CD14-positive monocyte (primary cell): ENCODE measurements at regions not wholly inside any gene's neighbourhood (a gene's known extent, or its start where the extent isn't known, plus 50 kb on each side); places are given as distances from the start of the nearest gene placed in this dataset.

Experiments
- DNase-seq, 3 donors: peaks; one replicate each; pipeline ENCODE4 v3.0.0-alpha.2; 2011 to 2022
- H2AFZ ChIP-seq: 2 replicates; pipeline ENCODE4 v1.6.0; 2012; ENCODE audit warnings: mild to moderate bottlenecking, low read depth, low read length, inconsistent platforms; ENCODE audit not compliant: insufficient read depth, poor library complexity, severe bottlenecking
- H3K27ac ChIP-seq, 2 donors: 1 replicate in 1 of 2; 2 replicates in 1 of 2; pipeline ENCODE4 v1.5.1; 2012 to 2013; ENCODE audit warnings: low read length in 2 of 2, control low read depth in 1 of 2, inconsistent platforms in 1 of 2, low read depth in 1 of 2, mild to moderate bottlenecking in 1 of 2
- H3K27me3 ChIP-seq, 2 donors: one replicate each; pipeline versions ENCODE4 v1.6.0 to v1.6.1; 2011 to 2013; ENCODE audit warnings: low read length in 2 of 2; ENCODE audit not compliant: control insufficient read depth in 2 of 2, insufficient read depth in 2 of 2
- H3K36me3 ChIP-seq, 2 donors: replicated peaks in 1 of 2; 1 replicate in 1 of 2; 2 replicates in 1 of 2; pipeline versions ENCODE4 v1.5.1 to v1.6.1; 2012 to 2013; ENCODE audit warnings: low read length in 2 of 2, control low read depth in 1 of 2, inconsistent platforms in 1 of 2, mild to moderate bottlenecking in 1 of 2; ENCODE audit not compliant: insufficient read depth in 2 of 2, control insufficient read depth in 1 of 2
- H3K4me1 ChIP-seq, 2 donors: 1 replicate in 1 of 2; 2 replicates in 1 of 2; pipeline versions ENCODE4 v1.5.1 to v1.6.1; 2012 to 2013; ENCODE audit warnings: low read length in 2 of 2, control low read depth in 1 of 2, inconsistent platforms in 1 of 2, mild to moderate bottlenecking in 1 of 2, moderate library complexity in 1 of 2; ENCODE audit not compliant: insufficient read depth in 2 of 2, control insufficient read depth in 1 of 2
- H3K4me2 ChIP-seq: replicated peaks from 2 replicates; pipeline ENCODE3; 2012; ENCODE audit warnings: low read length, moderate library complexity, mild to moderate bottlenecking; ENCODE audit not compliant: poor library complexity, severe bottlenecking; ENCODE audit errors: extremely low read depth
- H3K4me3 ChIP-seq, 3 experiments: fragments of 200-600 bp in 1 of 3; sonication (generic) in 1 of 3; replicated peaks in 1 of 3; 1 replicate in 2 of 3; 2 replicates in 1 of 3; pipeline ENCODE4 v1.5.1; 2011 to 2013; ENCODE audit warnings: low read length in 3 of 3, mild to moderate bottlenecking in 3 of 3, control low read depth in 2 of 3, low read depth in 2 of 3, inconsistent platforms in 1 of 3, moderate library complexity in 1 of 3
- H3K79me2 ChIP-seq: 2 replicates; pipeline ENCODE4 v1.6.0; 2012; ENCODE audit warnings: mild to moderate bottlenecking, control low read depth, inconsistent platforms, low read length, moderate library complexity; ENCODE audit not compliant: insufficient read depth
- H3K9ac ChIP-seq: 2 replicates; pipeline ENCODE4 v1.6.0; 2017; ENCODE audit warnings: low read length, mild to moderate bottlenecking; ENCODE audit not compliant: insufficient read depth, poor library complexity, severe bottlenecking
- H3K9me3 ChIP-seq, 2 donors: replicated peaks in 1 of 2; 1 replicate in 1 of 2; 2 replicates in 1 of 2; pipeline versions ENCODE4 v1.5.1 to v1.6.1; 2012 to 2013; ENCODE audit warnings: low read length in 2 of 2, control low read depth in 1 of 2; ENCODE audit not compliant: control insufficient read depth in 1 of 2, insufficient read depth in 1 of 2
- H4K20me1 ChIP-seq: 2 replicates; pipeline ENCODE4 v1.6.0; 2012; ENCODE audit warnings: mild to moderate bottlenecking, low read length, control low read depth, moderate library complexity; ENCODE audit not compliant: insufficient read depth
- H3K27ac Mint-ChIP-seq, 7 donors: one replicate each; pipeline ENCODE4 v1.8.0; 2020; ENCODE audit warnings: mild to moderate bottlenecking in 7 of 7, mixed read lengths in 7 of 7, moderate library complexity in 6 of 7, inconsistent platforms in 2 of 7
- H3K27me3 Mint-ChIP-seq, 3 donors: one replicate each; pipeline ENCODE4 v1.8.0; 2021 to 2022; ENCODE audit warnings: low read depth in 3 of 3, mild to moderate bottlenecking in 3 of 3, mixed read lengths in 3 of 3, moderate library complexity in 3 of 3, inconsistent platforms in 1 of 3
- H3K36me3 Mint-ChIP-seq, 2 donors: one replicate each; pipeline ENCODE4 v1.8.0; 2020; ENCODE audit warnings: mixed read lengths in 2 of 2, inconsistent platforms in 1 of 2, mild to moderate bottlenecking in 1 of 2
- H3K4me1 Mint-ChIP-seq: one replicate; pipeline ENCODE4 v1.8.0; 2020; ENCODE audit warnings: mild to moderate bottlenecking, mixed read lengths
- H3K4me3 Mint-ChIP-seq, 2 donors: one replicate each; pipeline ENCODE4 v1.8.0; 2020; ENCODE audit warnings: mild to moderate bottlenecking in 2 of 2, mixed read lengths in 2 of 2, moderate library complexity in 1 of 2
- H3K9me3 Mint-ChIP-seq, 7 donors: one replicate each; pipeline ENCODE4 v1.8.0; 2020 to 2022; ENCODE audit warnings: mixed read lengths in 7 of 7, mild to moderate bottlenecking in 6 of 7, moderate library complexity in 6 of 7, inconsistent platforms in 2 of 7
- WGBS: methylation state at CpG from one replicate; pipeline ENCODE4 v1.1.5; 2013; ENCODE audit warnings: missing lambda C conversion rate; ENCODE audit not compliant: insufficient coverage; 5-methylcytosine and 5-hydroxymethylcytosine counted together
- intact Hi-C, 2 donors: fragments of 100-400 bp; cut with micrococcal nuclease; formaldehyde crosslinking; loops; one replicate each; pipeline versions ENCODE4 v1.15.0 to v1.15.1; 2023
- TF ChIP-seq, protein P1 (sequence below): fragments of 200-600 bp; IDR thresholded peaks from one replicate; pipeline ENCODE4 v1.8.0; 2022; ENCODE audit warnings: antibody characterized with exemption, mild to moderate bottlenecking

DNA sequence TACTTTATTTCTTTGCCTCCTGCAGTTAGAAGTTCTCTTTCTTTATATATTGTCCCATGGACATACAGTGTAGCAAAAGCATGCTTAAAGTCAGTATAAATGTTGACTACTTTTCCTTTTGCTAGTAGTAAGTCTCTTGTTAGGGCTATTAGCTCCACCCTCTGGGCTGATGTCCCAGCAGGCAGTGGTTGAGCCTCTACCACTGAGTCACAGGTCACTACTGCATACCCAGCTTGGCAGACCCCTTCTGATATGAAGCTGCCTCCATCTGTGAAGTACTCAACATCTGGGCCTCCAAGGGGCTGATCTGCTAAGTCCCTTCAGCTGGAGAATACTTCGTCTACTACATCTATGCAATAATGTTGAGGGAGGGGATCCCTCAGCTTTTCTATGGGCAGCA, 61.0 kb upstream of the SLC35G4 start:
- H3K4me2 ChIP-seq = no peak overlapping the region
- WGBS = no CpG with 5 or more reads among the region's 1 CpG
- no peaks in the 10 kb centered on the region for H4K20me1 ChIP-seq
- no peak for DNase-seq
- no peak overlapping the region for H3K27ac ChIP-seq
- Mint-ChIP-seq H3K36me3 (no peaks in the 10 kb centered on the region), H3K27me3 (peaks cover 0 to 5% (median 2%) of the 10 kb centered on the region in 3 donors), H3K9me3 (peaks cover 4 to 21% (median 13%) of the 10 kb centered on the region in 7 donors), H3K4me3 (no peak overlapping the region), H3K27ac (peak overlapping the region in 1 of 7 donors; percentile 45), H3K4me1 (no peaks in the 10 kb centered on the region)
- no peak overlapping the region for H2AFZ ChIP-seq
- H3K79me2 ChIP-seq = no peaks in the 10 kb centered on the region
- no peaks in the 10 kb centered on the region for H3K27me3 ChIP-seq
- H3K9me3 ChIP-seq = peaks cover 11 to 25% of the 10 kb centered on the region in 2 donors
- no peak overlapping the region for H3K9ac ChIP-seq
- H3K4me1 ChIP-seq = no peaks in the 10 kb centered on the region
- TF ChIP-seq, protein P1, sequence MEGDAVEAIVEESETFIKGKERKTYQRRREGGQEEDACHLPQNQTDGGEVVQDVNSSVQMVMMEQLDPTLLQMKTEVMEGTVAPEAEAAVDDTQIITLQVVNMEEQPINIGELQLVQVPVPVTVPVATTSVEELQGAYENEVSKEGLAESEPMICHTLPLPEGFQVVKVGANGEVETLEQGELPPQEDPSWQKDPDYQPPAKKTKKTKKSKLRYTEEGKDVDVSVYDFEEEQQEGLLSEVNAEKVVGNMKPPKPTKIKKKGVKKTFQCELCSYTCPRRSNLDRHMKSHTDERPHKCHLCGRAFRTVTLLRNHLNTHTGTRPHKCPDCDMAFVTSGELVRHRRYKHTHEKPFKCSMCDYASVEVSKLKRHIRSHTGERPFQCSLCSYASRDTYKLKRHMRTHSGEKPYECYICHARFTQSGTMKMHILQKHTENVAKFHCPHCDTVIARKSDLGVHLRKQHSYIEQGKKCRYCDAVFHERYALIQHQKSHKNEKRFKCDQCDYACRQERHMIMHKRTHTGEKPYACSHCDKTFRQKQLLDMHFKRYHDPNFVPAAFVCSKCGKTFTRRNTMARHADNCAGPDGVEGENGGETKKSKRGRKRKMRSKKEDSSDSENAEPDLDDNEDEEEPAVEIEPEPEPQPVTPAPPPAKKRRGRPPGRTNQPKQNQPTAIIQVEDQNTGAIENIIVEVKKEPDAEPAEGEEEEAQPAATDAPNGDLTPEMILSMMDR = no peak
- intact Hi-C loops = no loop called here
- no peaks in the 10 kb centered on the region for H3K36me3 ChIP-seq
- no peak overlapping the region for H3K4me3 ChIP-seq

DNA sequence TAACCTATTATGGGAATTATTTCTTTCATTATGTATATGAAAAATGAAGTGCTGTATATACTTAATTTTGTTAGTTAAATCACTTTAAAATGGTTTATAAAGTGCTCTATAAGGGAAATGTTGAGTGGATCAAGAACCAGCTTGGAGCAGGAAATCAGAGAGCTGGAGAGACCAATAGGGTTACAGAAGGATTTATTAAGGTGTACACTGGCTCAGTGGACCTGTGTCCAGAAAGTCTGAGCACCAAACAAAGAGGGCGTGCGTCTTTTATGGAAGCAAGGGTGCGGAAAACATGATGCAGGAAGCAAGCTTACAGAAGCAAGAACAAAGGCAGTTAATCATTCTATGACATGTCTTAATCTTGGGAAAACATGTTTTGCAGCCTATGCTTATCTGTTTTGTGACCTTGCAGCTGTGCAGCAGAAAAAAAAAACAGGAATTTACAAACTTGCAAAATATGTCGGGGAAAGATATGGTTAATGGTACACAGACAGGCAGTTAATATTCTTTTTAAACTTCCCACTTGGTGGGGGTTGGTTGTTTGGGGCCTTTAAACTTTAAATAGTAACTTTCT, 65.2 kb upstream of the SLC35G4 start:
- H3K4me1 ChIP-seq = no peaks in the 10 kb centered on the region
- no peak overlapping the region for H3K9ac ChIP-seq
- Mint-ChIP-seq H3K27me3 (peaks cover 0 to 4% (median 4%) of the 10 kb centered on the region in 3 donors), H3K4me1 (no peaks in the 10 kb centered on the region), H3K27ac (no peak overlapping the region), H3K9me3 (peaks cover 4 to 24% (median 21%) of the 10 kb centered on the region in 7 donors), H3K4me3 (no peak overlapping the region), H3K36me3 (no peaks in the 10 kb centered on the region)
- H3K4me2 ChIP-seq = no peak overlapping the region
- H3K36me3 ChIP-seq = no peaks in the 10 kb centered on the region
- peaks cover 11 to 25% of the 10 kb centered on the region in 2 donors for H3K9me3 ChIP-seq
- TF ChIP-seq, protein P1 = no peak
- H3K27ac ChIP-seq = no peak overlapping the region
- H3K79me2 ChIP-seq = no peaks in the 10 kb centered on the region
- WGBS = 79% methylated on average over 3 of the region's 4 CpGs
- no peak for DNase-seq
- intact Hi-C loops = no loop called here
- H2AFZ ChIP-seq = no peak overlapping the region
- H4K20me1 ChIP-seq = no peaks in the 10 kb centered on the region
- no peaks in the 10 kb centered on the region for H3K27me3 ChIP-seq
- no peak overlapping the region for H3K4me3 ChIP-seq
